H1 (cell line): ENCODE measurements at regions not wholly inside any gene's neighbourhood (a gene's known extent, or its start where the extent isn't known, plus 50 kb on each side); places are given as distances from the start of the nearest gene placed in this dataset.

Experiments
- CTCF ChIA-PET: fragments of 300-600 bp; sonication (Branson Sonifier 250); formaldehyde crosslinking; loops from one replicate; lab custom pipeline; 2021; ENCODE audit not compliant: partially characterized antibody; lab: Charles Lee
- POLR2A ChIA-PET: fragments of 300-600 bp; sonication (Branson Sonifier 250); formaldehyde crosslinking; loops from one replicate; lab custom pipeline; 2021; ENCODE audit warnings: inconsistent platforms; ENCODE audit not compliant: partially characterized antibody; lab: Charles Lee
- DNase-seq, 2 experiments: peaks; one replicate each; pipeline versions ENCODE4 v3.0.0 to v3.0.0-alpha.2; 2010 to 2022; ENCODE audit warnings: low spot score in 2 of 2, low read depth in 1 of 2, mixed read lengths in 1 of 2
- FAIRE-seq: peaks from 2 replicates; lab custom pipeline; 2011; peaks lifted over from hg19 to GRCh38; lab: Jason Lieb, UNC
- H2AFZ ChIP-seq: 2 replicates; pipeline ENCODE4 v1.8.1; 2012; ENCODE audit warnings: low read length, inconsistent platforms
- H2AK5ac ChIP-seq: 2 replicates; pipeline ENCODE4 v1.6.1; 2013; ENCODE audit warnings: low read depth, low read length
- H2BK120ac ChIP-seq: replicated peaks from 2 replicates; pipeline ENCODE3; 2013; ENCODE audit warnings: low read depth, low read length, inconsistent platforms
- H2BK12ac ChIP-seq: 2 replicates; pipeline ENCODE4 v1.6.1; 2013; ENCODE audit warnings: low read depth, low read length
- H2BK15ac ChIP-seq: 2 replicates; pipeline ENCODE4 v1.6.1; 2013; ENCODE audit warnings: low read length
- H2BK20ac ChIP-seq: 2 replicates; pipeline ENCODE4 v1.6.1; 2013; ENCODE audit warnings: low read length
- H2BK5ac ChIP-seq: 2 replicates; pipeline ENCODE4 v1.6.1; 2013; ENCODE audit warnings: low read depth, low read length
- H3K14ac ChIP-seq: 2 replicates; pipeline ENCODE4 v1.6.1; 2013; ENCODE audit warnings: inconsistent platforms; ENCODE audit not compliant: insufficient read length
- H3K18ac ChIP-seq: 2 replicates; pipeline ENCODE4 v1.6.1; 2013; ENCODE audit warnings: low read length; ENCODE audit errors: extremely low read depth
- H3K23ac ChIP-seq: 2 replicates; pipeline ENCODE4 v1.6.1; 2013; ENCODE audit warnings: inconsistent platforms; ENCODE audit not compliant: insufficient read length
- H3K23me2 ChIP-seq: 2 replicates; pipeline ENCODE4 v1.6.1; 2013; ENCODE audit warnings: low read depth, low read length
- H3K27ac ChIP-seq: 2 replicates; pipeline ENCODE4 v1.6.1; 2011; ENCODE audit warnings: low read depth, low read length, inconsistent platforms
- H3K27me3 ChIP-seq, 4 experiments: replicated peaks in 1 of 4; 1 replicate in 1 of 4; 2 replicates in 3 of 4; pipeline versions ENCODE4 v1.6.1 to v1.8.1; 2011 to 2013; ENCODE audit warnings: low read length in 3 of 4, mild to moderate bottlenecking in 3 of 4, inconsistent platforms in 2 of 4, mixed read lengths in 2 of 4, moderate library complexity in 1 of 4; ENCODE audit not compliant: control insufficient read depth in 3 of 4, insufficient read depth in 3 of 4; ENCODE audit errors: extremely low read depth in 1 of 4
- H3K36me3 ChIP-seq, 4 experiments: 2 replicates each; pipeline versions ENCODE4 v1.6.1 to v1.8.1; 2011 to 2013; ENCODE audit warnings: mild to moderate bottlenecking in 4 of 4, low read length in 3 of 4, moderate library complexity in 2 of 4, control low read depth in 1 of 4, inconsistent platforms in 1 of 4; ENCODE audit not compliant: insufficient read depth in 4 of 4, control insufficient read depth in 2 of 4
- H3K4ac ChIP-seq: replicated peaks from 2 replicates; pipeline ENCODE3; 2013; ENCODE audit warnings: low read length, low read depth, mixed read lengths, inconsistent platforms; ENCODE audit not compliant: insufficient read length
- H3K4me1 ChIP-seq, 4 experiments: replicated peaks in 1 of 4; 1 replicate in 1 of 4; 2 replicates in 3 of 4; pipeline versions ENCODE4 v1.6.1 to v1.8.1; 2011 to 2013; ENCODE audit warnings: low read length in 3 of 4, inconsistent platforms in 2 of 4, mixed read lengths in 1 of 4; ENCODE audit not compliant: insufficient read depth in 4 of 4, control insufficient read depth in 3 of 4
- H3K4me2 ChIP-seq, 2 experiments: 2 replicates each; pipeline versions ENCODE4 v1.6.1 to v1.8.1; 2011 to 2013; ENCODE audit warnings: low read depth in 2 of 2, low read length in 2 of 2, control low read depth in 1 of 2, inconsistent platforms in 1 of 2, mild to moderate bottlenecking in 1 of 2; ENCODE audit not compliant: insufficient read depth in 1 of 2
- H3K4me3 ChIP-seq, 4 experiments: fragments of 200-600, 300-600 bp in 1 of 4; sonication (generic), shearing (Covaris generic), sonication (Bioruptor Twin) in 1 of 4; 2 replicates each; pipeline versions ENCODE4 v1.5.1 to v1.8.1; 2011 to 2016; ENCODE audit warnings: low read length in 4 of 4, low read depth in 3 of 4, control low read depth in 2 of 4, inconsistent platforms in 2 of 4, mild to moderate bottlenecking in 2 of 4, mixed read lengths in 1 of 4, moderate library complexity in 1 of 4; ENCODE audit not compliant: insufficient read depth in 2 of 4; ENCODE audit errors: extremely low read depth in 1 of 4
- H3K56ac ChIP-seq: replicated peaks from 2 replicates; pipeline ENCODE3; 2013; ENCODE audit warnings: low read depth, mild to moderate bottlenecking, mixed read lengths, low read length, inconsistent platforms; ENCODE audit not compliant: insufficient read length
- H3K79me1 ChIP-seq: 2 replicates; pipeline ENCODE4 v1.6.1; 2013; ENCODE audit warnings: low read depth, low read length, control low read depth
- H3K79me2 ChIP-seq, 2 experiments: 2 replicates each; pipeline versions ENCODE4 v1.6.1 to v1.8.1; 2012 to 2013; ENCODE audit warnings: low read length in 2 of 2, mild to moderate bottlenecking in 2 of 2, inconsistent platforms in 1 of 2; ENCODE audit not compliant: insufficient read depth in 2 of 2, control insufficient read depth in 1 of 2
- H3K9ac ChIP-seq, 4 experiments: replicated peaks in 1 of 4; 1 replicate in 1 of 4; 2 replicates in 3 of 4; pipeline versions ENCODE4 v1.6.1 to v1.8.1; 2011 to 2013; ENCODE audit warnings: low read depth in 3 of 4, low read length in 3 of 4, control low read depth in 2 of 4, mild to moderate bottlenecking in 2 of 4, moderate library complexity in 2 of 4, inconsistent platforms in 1 of 4; ENCODE audit errors: extremely low read depth in 1 of 4
- H3K9me3 ChIP-seq, 2 experiments: 2 replicates each; pipeline versions ENCODE4 v1.6.1 to v1.8.1; 2012 to 2013; ENCODE audit warnings: mild to moderate bottlenecking in 2 of 2, moderate library complexity in 2 of 2, control low read depth in 1 of 2, inconsistent platforms in 1 of 2, low read depth in 1 of 2, low read length in 1 of 2, mixed read lengths in 1 of 2; ENCODE audit not compliant: insufficient read depth in 2 of 2
- H4K20me1 ChIP-seq, 2 experiments: replicated peaks in 1 of 2; 2 replicates each; pipeline versions ENCODE3 to v1.8.1; 2011 to 2013; ENCODE audit warnings: inconsistent platforms in 2 of 2, low read length in 2 of 2, mild to moderate bottlenecking in 1 of 2; ENCODE audit not compliant: insufficient read depth in 2 of 2, control insufficient read depth in 1 of 2
- H4K5ac ChIP-seq: 2 replicates; pipeline ENCODE4 v1.6.1; 2013; ENCODE audit warnings: low read length, low read depth, mixed read lengths, inconsistent platforms; ENCODE audit not compliant: insufficient read length
- H4K8ac ChIP-seq: 2 replicates; pipeline ENCODE4 v1.8.0; 2013; ENCODE audit warnings: mild to moderate bottlenecking, moderate library complexity, low read length, inconsistent platforms; ENCODE audit not compliant: insufficient read depth; ENCODE audit errors: extremely low read depth
- H4K91ac ChIP-seq: replicated peaks from 2 replicates; pipeline ENCODE3; 2013; ENCODE audit warnings: low read length, mixed read lengths, inconsistent platforms; ENCODE audit not compliant: insufficient read length
- E2F6 ChIP-seq: IDR thresholded peaks from 2 replicates; pipeline ENCODE4 v1.6.1; 2012; ENCODE audit warnings: inconsistent platforms
- EP300 ChIP-seq, 2 experiments: IDR thresholded peaks; 1 replicate in 1 of 2; 2 replicates in 1 of 2; pipeline ENCODE4 v1.6.1; 2011 to 2012; ENCODE audit warnings: low read depth in 2 of 2, low read length in 2 of 2, mild to moderate bottlenecking in 2 of 2, borderline replicate concordance in 1 of 2, inconsistent platforms in 1 of 2, moderate library complexity in 1 of 2
- HDAC6 ChIP-seq: IDR thresholded peaks from one replicate; pipeline ENCODE4 v1.7.1; 2012; ENCODE audit warnings: low read depth, mild to moderate bottlenecking, inconsistent platforms, low read length, moderate library complexity
- KDM1A ChIP-seq: fragments of 200-600, 300-600 bp; sonication (generic); IDR thresholded peaks from 2 replicates; pipeline ENCODE4 v1.7.1; 2016; ENCODE audit warnings: mild to moderate bottlenecking, low read length, borderline replicate concordance
- MAFK ChIP-seq: IDR thresholded peaks from 2 replicates; pipeline ENCODE4 v1.6.1; 2012; ENCODE audit warnings: low read depth, mild to moderate bottlenecking, improper control_type of control experiment, low read length
- NRF1 ChIP-seq: IDR thresholded peaks from 2 replicates; pipeline ENCODE4 v1.6.1; 2011; ENCODE audit warnings: mild to moderate bottlenecking, low read depth, low read length, improper control_type of control experiment
- PHF8 ChIP-seq: fragments of 200-600 bp; sonication (generic); conservative IDR thresholded peaks from 2 replicates; pipeline ENCODE4 v1.7.1; 2012; ENCODE audit warnings: low read depth, mild to moderate bottlenecking, inconsistent platforms, low read length, moderate library complexity
- SIN3A ChIP-seq, 2 experiments: IDR thresholded peaks in 1 of 2; conservative IDR thresholded peaks in 1 of 2; 2 replicates each; pipeline ENCODE4 v1.6.1; 2011 to 2012; ENCODE audit warnings: low read length in 2 of 2, improper control_type of control experiment in 1 of 2, low read depth in 1 of 2, mild to moderate bottlenecking in 1 of 2
- SIRT6 ChIP-seq: IDR thresholded peaks from one replicate; pipeline ENCODE4 v1.7.1; 2012; ENCODE audit warnings: low read length, inconsistent platforms
- SP1 ChIP-seq: IDR thresholded peaks from 2 replicates; pipeline ENCODE4 v1.6.1; 2011; ENCODE audit warnings: low read depth, low read length
- SP4 ChIP-seq: IDR thresholded peaks from 2 replicates; pipeline ENCODE4 v1.6.1; 2012; ENCODE audit warnings: low read length, inconsistent platforms
- TAF7 ChIP-seq: optimal IDR thresholded peaks from 2 replicates; pipeline ENCODE3; 2011; ENCODE audit warnings: low read depth, mild to moderate bottlenecking, inconsistent platforms, low read length, moderate library complexity, borderline replicate concordance
- USF2 ChIP-seq: IDR thresholded peaks from 2 replicates; pipeline ENCODE4 v1.6.1; 2011; ENCODE audit warnings: low read length, improper control_type of control experiment
- YY1 ChIP-seq: IDR thresholded peaks from 2 replicates; pipeline ENCODE4 v1.6.1; 2011; ENCODE audit warnings: low read depth, mild to moderate bottlenecking, low read length
- WGBS, 2 experiments: shearing (Covaris generic) in 1 of 2; methylation state at CpG; one replicate each; pipeline versions ENCODE4 v1.1.6 to v1.1.7; 2013 to 2015; ENCODE audit warnings: low lambda C conversion rate in 2 of 2, mixed read lengths in 2 of 2, inconsistent platforms in 1 of 2, low coverage in 1 of 2, missing lambda C conversion rate in 1 of 2; ENCODE audit not compliant: insufficient replicate concordance in 2 of 2, insufficient coverage in 1 of 2, insufficient read length in 1 of 2; ENCODE audit errors: extremely low coverage in 1 of 2, missing lambda C conversion rate in 1 of 2; 5-methylcytosine and 5-hydroxymethylcytosine counted together

- no peaks in the 10 kb centered on the region for H3K4me1 ChIP-seq
- no peak overlapping the region for H3K27ac ChIP-seq
- no peak overlapping the region for H3K9ac ChIP-seq
- H2BK120ac ChIP-seq = no peak overlapping the region
- H3K14ac ChIP-seq = no peak overlapping the region
- no peak overlapping the region for H2AK5ac ChIP-seq
- no peaks in the 10 kb centered on the region for H4K20me1 ChIP-seq
- no peak overlapping the region for H2BK20ac ChIP-seq
- H4K8ac ChIP-seq = no peak overlapping the region
- H4K5ac ChIP-seq = no peak overlapping the region
- no peak overlapping the region for H3K18ac ChIP-seq
- H3K56ac ChIP-seq = no peak overlapping the region
- ChIA-PET CTCF (no interaction called here), POLR2A (no interaction called here)
- FAIRE-seq (no peak), DNase-seq (peak in 1 of 2 experiments; percentile 45)
- H3K4ac ChIP-seq = no peak overlapping the region
- no peaks in the 10 kb centered on the region for H3K23me2 ChIP-seq
- H3K27me3 ChIP-seq = no peaks in the 10 kb centered on the region
- H4K91ac ChIP-seq = no peak overlapping the region
- no peak overlapping the region for H3K4me3 ChIP-seq
- WGBS, 2 experiments = 41% methylated on average over 2 of the region's 8 CpGs; no CpG with 5 or more reads in 1 of the 2 experiments
- H3K4me2 ChIP-seq = no peak overlapping the region
- H2AFZ ChIP-seq = no peak overlapping the region
- H2BK12ac ChIP-seq = no peak overlapping the region
- no peak overlapping the region for H2BK5ac ChIP-seq
- H3K23ac ChIP-seq = no peak overlapping the region
- no peak overlapping the region for H2BK15ac ChIP-seq
- no peaks in the 10 kb centered on the region for H3K79me1 ChIP-seq
- H3K9me3 ChIP-seq = peaks cover 0 to 20% of the 10 kb centered on the region in 2 experiments; a peak in 2 of 4 replicates
- H3K79me2 ChIP-seq = no peaks in the 10 kb centered on the region
- H3K36me3 ChIP-seq = no peaks in the 10 kb centered on the region
- TF ChIP-seq NRF1 (no peak), EP300 (IDR thresholded peaks at IDR 0.05; ENCODE audit: borderline replicate concordance in 1 of 2, low read depth in 2 of 2, low read length in 2 of 2) (no peak), SP1 (no peak), HDAC6 (no peak), SP4 (no peak), USF2 (no peak), SIRT6 (no peak), SIN3A (conservative IDR thresholded peaks at IDR 0.05 in 1 of 2, IDR thresholded peaks at IDR 0.05 in 1 of 2; ENCODE audit: low read depth in 1 of 2, low read length in 2 of 2) (no peak), TAF7 (no peak), KDM1A (no peak), E2F6 (no peak), PHF8 (no peak), YY1 (no peak), MAFK (no peak)
These were observed 1096.1 kb upstream of the TSPY4 start for GRCh38 chrY:8241144-8241543.
